Inflammatory macrophage treated with lipopolysaccharide for 1 hour (primary cell): ENCODE measurements at regions not wholly inside any gene's neighbourhood (a gene's known extent, or its start where the extent isn't known, plus 50 kb on each side); places are given as distances from the start of the nearest gene placed in this dataset.
"Not testable (repeated sequence)": the region's sequence is repeated elsewhere in the genome, so short reads cannot be mapped to it uniquely, and the experiment has no call there.

Experiments used
- DNase-seq, 2 donors: peaks; one replicate each; pipeline ENCODE4 v3.0.0-alpha.2; 2020 to 2022

DNA sequence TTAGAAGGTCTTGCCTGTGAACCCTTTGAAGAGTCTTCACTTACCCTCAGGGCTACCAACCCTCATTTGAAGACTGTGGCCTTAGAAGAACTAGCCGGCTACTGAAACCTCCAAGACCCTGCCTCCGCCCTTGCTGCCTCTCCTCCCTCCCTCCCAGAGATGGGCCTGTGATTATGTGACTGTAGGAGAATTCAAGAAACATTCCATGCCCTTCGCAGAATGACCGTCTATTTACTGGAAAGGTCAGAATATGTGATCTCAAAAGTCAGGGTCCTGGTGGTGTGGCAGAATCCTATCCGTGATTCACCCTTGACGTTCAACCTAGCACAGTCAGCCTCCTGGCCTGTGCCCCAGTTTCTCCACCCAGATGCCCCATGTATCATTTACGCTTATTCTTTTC, 109.6 kb downstream of the CTNND1 start:
- DNase-seq, result no peak

DNA sequence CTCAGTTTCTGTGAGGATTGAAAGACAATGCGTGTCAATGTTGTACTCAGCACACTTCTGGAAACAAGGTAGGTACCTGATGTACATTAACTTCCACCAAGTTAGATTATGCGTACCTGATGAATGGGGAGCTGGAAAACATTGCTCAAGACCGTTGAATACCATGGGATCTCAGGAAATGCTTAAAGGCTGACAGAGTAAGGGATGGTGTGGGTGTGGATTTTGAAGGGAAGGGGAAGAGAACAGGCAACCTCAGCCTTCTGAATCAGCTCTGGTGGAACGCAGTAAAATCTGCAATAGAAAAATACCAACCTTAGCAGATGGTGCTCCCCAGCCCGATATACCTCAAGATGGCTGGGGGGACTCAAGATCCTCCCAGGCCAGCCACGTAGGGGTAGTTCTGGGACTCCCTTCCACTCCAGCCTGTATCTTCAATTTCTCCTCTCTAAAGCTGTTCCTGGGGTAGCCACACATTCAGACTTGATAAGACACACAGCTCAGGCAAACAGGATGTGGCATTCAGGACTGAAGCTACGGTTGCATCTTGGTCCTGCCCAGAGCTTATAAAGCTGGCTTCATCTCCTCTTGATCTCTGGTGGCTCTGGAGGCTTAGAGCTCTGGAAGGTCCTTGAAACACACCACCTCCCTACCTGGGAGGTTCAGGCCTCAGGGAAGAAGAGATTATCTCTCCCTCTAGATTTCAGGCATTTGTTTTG, 111.8 kb downstream of the CTNND1 start:
- no peak for DNase-seq

DNA sequence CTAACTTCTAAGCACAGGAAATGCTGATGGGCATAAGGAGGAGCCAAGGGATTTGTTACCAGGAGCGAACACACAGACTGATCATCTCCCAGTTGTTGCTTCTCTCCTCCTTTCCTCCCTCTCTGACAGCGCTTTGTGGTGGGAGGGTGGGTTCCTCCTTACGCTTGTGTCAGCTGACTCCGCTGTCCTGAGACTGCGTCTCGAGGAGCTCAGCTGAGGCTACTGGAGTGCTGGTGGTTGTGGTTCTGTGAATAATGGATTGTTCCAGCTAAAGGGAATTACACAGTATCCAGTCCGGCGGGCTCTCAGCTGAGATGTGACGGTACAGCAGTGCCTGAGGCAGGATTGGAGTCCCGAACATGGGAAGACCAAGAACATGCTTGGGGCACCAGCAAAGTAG, 113.4 kb downstream of the CTNND1 start:
- no peak for DNase-seq

GRCh38 chr11:57881647-57882046, 120.0 kb downstream of the CTNND1 start:
- DNase-seq, result no peak

DNA sequence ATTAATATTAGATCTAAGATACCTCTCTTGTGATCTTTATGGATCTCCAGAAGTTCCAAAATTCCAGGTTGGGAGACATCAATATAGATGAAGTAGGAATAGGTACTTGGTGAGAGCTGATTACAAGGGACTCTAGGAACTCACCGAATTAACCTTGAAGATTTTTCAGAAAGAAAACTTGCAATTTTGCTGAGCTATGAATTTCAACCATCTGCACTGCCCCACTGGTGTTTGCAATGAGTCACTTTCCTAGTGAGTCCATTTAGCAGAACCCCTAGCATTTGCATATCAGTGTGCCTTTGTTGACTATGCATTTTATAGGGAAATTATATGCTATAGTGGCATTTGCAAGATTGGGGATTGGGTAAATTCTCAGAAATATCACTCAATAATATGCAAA, 122.0 kb downstream of the CTNND1 start:
- no peak for DNase-seq

GRCh38 chr11:57885298-57886050, 123.9 kb downstream of the CTNND1 start:
- no peak for DNase-seq

DNA sequence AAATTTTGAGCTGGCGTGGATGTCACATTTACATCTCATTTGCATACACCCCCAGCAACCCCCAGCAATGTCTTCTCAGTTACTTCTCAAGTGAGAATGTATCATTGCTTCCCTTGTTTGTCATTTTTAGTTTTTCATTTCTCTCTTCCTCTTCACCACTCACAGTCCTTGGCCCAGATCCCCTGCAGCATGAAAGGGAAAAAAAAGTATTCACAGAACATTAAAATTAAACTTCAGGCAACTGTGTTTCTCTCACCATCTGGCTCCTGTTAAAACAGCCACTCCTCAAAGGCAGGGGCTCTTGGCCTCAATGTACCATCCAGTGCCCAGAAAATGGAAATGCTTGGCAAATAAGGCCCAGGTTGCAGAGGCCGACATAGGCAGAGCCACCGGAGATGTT, 126.8 kb downstream of the CTNND1 start:
- no peak for DNase-seq

- DNase-seq, result no peak
Measured at GRCh38 chr11:57890521-57890920, 128.9 kb downstream of the CTNND1 start.

GRCh38 chr11:57893200-57893599, 130.5 kb upstream of the OR9Q1 start:
- DNase-seq, result peak in 1 of 2 donors; percentile 19

DNA sequence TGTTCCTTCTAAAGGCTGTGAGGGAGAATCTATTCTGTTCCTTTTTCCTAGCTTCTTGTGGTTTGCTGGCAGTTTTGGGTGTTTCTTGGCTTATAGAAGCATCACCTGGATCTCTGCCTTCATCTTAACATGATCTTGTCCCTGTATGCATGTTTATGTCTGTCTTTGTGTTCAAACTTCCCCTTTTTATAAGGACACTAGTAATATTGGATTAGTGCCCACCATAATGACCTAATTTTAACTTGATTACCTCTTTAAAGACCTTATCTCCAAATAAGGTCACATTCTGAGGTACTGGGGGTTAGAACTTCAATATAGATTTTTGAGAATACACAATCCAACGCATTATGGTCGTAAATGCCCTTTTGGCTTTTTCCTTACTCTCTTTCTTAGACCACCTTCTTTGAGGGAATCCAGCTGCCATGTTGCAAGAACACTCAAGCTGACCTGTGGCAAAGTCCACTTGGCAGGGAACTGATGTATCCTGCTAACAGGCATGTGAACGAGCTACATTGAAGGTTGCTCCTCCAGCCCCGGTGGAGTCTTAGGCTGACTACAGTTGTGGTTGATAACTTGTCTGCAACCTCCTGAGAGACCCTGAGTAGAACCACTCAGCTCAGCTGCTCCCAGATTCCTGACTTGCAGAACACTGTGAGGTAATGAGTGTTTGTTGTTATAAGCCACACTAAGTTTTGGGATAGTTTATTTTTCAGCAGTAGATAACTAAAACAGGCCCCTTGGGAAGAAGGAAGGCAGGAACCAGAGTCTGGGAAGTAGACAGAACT, 127.1 kb upstream of the OR9Q1 start:
- no peak for DNase-seq

GRCh38 chr11:57899378-57899777, 124.3 kb upstream of the OR9Q1 start:
- DNase-seq, result peak in 1 of 2 donors; percentile 9

DNA sequence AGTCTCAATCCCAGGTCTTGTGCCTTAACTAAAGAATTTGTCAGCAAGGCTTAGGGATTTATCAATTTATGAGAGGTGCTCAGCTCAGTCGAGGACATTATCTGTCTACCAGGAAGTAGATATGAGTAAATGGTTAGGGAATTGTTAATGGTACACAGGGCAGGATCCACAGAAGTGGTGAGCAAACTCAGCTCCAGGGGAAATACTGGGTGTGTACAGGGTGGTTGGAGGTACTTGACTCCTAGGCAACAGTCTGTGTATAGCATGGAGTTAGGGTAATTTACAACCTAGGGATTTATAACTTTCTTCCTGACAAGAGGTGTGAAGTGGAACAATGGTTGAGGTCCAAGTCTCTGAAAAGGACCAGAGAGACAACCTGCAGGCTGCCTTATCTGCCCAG, 123.4 kb upstream of the OR9Q1 start:
- no peak for DNase-seq

DNA sequence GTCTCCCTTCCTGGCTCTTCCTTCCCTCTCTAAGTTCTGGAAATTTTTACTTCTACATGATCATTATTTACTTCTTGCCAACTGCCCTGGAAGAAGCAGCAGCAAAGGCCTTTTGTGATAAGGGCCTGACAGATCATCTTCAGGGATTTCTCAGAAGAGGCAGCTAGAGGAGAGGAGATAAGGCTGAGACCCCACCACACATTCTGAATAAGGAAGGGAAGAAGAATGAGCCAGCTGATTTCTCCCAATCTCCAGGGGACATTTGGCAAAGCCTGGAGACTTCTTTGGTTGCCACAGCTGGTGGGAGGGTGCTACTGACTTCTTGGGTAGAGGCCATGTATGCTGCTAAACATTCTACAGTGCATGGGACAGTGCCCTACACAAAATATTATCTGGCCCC, 122.4 kb upstream of the OR9Q1 start:
- no peak for DNase-seq

GRCh38 chr11:57901756-57902155, 121.9 kb upstream of the OR9Q1 start:
- DNase-seq, result no peak

GRCh38 chr11:57903011-57903410, 120.7 kb upstream of the OR9Q1 start:
- DNase-seq, result no peak

- DNase-seq, result no peak
Measured at GRCh38 chr11:57903441-57904123, 120.1 kb upstream of the OR9Q1 start.

GRCh38 chr11:57904376-57904775, 119.3 kb upstream of the OR9Q1 start:
- DNase-seq, result no peak

DNA sequence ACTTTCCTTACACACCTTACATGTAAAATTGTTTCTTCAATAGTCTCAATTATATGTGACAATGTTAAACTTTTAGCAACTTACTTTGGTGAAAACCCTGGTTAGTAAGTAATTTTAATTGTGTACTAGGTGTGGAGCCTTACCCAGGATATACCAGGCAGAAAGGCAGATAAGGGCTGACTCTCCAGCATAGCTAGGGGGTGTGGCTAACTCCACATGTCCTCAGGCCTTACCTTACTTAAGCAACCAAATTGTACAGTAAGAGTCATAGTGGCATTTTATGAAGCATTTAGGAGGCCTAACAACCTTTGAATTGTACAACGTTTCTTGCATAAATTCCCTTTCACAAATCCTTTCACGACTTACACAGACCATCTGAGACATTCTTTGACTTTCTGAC, 118.2 kb upstream of the OR9Q1 start:
- DNase-seq, result no peak

DNA sequence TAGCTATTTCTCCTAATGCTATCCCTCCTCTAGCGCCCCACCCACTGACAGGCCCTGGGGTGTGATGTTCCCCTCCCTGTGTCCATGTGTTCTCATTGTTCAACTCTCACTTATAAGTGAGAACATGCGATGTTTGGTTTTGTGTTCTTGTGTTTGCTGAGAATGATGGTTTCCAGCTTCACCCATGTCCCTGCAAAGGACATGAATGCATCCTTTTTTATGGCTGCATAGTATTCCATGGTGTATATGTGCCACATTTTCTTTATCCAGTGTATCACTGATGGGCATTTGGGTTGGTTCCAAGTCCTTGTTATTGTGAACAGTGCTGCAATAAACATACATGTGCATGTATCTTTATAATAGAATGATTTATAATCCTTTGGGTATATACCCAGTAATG, 115.3 kb upstream of the OR9Q1 start:
- not testable (repeated sequence) for DNase-seq

GRCh38 chr11:57911522-57911921, 112.2 kb upstream of the OR9Q1 start:
- DNase-seq, result not testable (repeated sequence)

DNA sequence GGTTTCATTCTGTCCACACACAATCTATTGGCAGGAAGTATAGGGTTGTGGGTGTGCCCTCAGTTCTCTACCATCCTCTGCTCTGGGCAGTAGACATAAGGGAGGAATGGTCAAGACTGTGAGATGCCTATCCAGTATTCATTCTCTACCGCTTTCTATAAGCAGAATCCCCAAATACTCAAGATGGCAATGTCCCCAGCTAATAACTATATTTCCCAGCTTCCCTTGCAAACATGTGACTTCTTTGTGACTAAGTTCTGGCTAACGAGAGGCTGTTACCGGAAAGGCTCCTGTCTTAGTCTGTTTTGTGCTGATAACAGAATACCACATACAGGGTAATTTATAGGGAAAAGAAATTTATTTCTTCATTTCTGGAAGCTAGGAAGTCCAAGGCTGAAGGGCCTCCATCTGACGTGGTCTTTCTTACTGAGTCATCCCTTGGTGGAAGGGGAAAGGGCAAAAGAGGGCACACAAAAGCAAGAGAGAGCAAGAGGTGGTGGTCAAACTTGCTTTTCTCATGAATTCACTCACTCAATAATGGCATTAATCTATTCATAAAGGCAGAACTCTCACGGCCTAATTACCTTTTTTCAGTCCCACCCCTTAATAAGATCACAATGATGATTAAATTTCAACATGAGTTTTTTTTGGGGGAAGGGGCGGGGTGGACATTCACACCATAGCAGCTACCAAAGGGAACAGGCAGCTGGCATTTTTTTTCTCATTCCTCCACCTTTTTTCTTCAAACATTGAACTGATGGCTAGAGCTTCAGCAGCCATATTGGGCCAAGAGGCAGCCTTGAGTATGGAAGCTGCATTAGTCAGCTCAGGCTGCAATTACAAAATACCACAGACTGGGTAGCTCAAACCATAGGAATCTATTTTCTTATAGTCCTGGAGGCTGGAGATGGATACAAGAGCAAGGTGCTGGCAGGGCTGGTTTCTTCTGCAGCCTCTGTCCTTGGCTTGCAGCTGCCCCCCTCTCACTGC, 109.7 kb upstream of the OR9Q1 start:
- no peak for DNase-seq

GRCh38 chr11:57917632-57918031, 106.0 kb upstream of the OR9Q1 start:
- DNase-seq, result no peak
